ENCODE measurements at regions not wholly inside any gene's neighbourhood (a gene's known extent, or its start where the extent isn't known, plus 50 kb on each side); places are given as distances from the start of the nearest gene placed in this dataset.

GRCh38 chr5:30030101-30030500 is 1163.4 kb upstream of the CDH6 start:
- no peak for DNase-seq

- DNase-seq = no peak
Observed at GRCh38 chr5:30001826-30002225, 1191.7 kb upstream of the CDH6 start.

DNA sequence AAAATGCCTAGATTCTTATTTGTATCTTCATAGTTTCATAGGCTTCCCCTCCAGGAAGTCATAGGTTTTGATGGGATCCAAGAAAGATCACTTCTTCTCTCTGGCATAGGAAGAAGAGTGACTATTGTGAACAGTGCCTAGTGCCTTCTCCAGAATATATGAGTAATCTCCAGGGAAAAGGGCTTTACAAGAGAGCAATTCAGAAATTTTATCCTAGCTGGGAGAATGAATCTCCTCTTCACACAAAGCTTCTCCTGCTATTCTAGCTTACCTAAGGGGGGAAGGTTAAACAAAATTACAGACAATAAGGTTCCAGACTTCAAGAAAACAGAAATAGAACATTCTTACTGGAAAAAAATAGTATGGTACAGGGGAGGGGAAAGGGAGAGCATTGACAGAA is 1193.3 kb upstream of the CDH6 start:
- no peak for DNase-seq

GRCh38 chr5:29995154-29995553 is 1198.3 kb upstream of the CDH6 start:
- no peak for DNase-seq

DNA sequence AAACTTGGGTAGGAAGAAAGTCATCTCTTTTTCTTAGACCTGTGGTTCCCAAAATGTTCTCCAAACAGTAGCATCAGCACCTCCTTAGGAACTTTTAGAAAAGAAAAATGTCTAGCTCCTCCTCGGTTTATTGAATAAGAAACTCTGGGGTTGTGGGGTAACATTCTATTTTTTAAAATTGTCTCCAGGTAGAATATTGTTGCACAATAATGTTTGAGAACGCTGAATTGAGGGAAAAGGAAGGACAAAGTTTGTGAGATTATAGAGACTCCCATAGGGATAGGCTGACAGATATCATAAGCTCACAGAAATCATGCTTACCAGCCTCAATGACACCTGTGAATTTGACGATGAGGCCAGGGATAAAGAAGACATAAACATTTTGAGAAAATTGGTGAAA is 1199.0 kb upstream of the CDH6 start:
- no peak for DNase-seq

GRCh38 chr5:29993286-29993685 is 1200.2 kb upstream of the CDH6 start:
- DNase-seq = no peak

- no peak for DNase-seq
Observed at GRCh38 chr5:29992248-29992647, 1201.2 kb upstream of the CDH6 start.

- no peak for DNase-seq
Observed at GRCh38 chr5:29990681-29991080, 1202.8 kb upstream of the CDH6 start.

GRCh38 chr5:29984156-29984540 is 1209.3 kb upstream of the CDH6 start:
- DNase-seq = no peak

GRCh38 chr5:29983528-29984155 is 1209.8 kb upstream of the CDH6 start:
- no peak for DNase-seq

- no peak for DNase-seq
Observed at GRCh38 chr5:29982457-29982856, 1211.0 kb upstream of the CDH6 start.

DNA sequence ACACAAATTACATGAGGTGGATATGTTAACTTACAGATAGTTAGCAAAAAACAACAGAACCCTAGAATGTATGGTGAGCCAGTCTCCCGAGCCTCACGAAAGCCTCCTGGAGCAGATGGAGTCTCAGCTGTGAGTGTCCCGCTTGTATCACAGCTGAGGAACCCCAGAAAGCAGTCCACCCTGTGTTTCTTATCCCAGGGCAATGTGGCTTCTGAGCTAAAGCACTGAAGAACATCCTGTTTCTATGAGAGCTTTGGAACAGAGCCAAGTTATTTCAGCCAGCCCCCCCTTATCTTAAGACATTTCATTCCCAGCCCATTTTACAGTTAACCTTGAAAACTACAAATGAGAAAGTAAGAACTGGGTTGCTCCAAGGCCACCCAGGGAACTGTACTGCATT is 1220.9 kb upstream of the CDH6 start:
- no peak for DNase-seq

- DNase-seq = no peak
Observed at GRCh38 chr5:29963956-29964355, 1229.5 kb upstream of the CDH6 start.

DNA sequence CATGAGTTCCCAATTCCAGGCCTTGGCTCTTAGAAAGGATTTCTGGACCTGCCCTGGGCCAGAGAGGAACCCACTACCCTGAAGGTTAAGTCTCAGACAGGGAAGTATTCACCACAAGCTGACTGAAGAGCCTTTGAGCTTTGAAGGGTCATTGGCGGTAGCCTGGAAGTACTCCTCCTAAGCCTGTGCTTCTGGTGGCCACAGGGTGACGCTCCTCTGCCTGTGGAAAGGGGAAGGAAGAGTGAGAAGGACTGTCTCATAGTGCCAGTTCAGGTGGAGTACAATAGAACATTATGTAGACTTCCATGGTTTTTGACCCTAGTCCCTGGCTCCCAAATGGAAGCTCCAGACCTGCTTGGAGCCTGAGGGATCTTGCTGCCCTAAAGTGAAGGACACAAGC is 1233.2 kb upstream of the CDH6 start:
- DNase-seq = no peak

DNA sequence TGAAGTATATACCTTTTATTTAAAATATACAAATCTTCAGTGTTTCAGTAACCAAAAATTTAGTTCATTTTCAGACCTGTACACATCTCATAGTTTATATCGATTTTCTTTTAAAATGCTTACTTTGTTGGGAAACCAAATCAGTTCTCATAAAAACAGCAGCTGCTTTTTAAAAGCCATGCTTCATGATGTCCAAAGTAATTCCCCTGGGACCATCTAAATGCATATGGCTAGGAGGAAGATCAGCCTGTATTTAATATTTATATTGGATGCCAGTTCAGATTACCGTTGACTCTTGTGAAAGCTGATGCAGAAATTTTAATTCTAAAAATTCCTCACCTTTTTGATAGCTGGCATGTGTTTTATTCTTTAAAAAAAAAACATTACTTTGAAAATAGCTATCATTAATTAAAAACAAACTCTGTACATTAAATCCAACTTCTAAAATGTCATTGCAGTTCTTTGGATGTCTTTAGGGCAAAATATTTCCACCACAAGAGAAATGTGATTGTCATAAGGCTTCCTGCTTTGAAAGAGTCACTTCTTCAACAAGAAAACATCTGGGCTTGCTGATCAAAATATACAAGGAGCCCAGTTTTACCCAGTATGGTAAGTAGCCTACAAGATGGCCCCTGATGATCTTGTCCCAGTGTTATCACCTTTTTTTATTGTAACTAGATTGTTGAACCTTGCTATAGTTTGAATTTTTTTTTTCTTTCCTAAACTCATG is 1242.9 kb upstream of the CDH6 start:
- DNase-seq = no peak

DNA sequence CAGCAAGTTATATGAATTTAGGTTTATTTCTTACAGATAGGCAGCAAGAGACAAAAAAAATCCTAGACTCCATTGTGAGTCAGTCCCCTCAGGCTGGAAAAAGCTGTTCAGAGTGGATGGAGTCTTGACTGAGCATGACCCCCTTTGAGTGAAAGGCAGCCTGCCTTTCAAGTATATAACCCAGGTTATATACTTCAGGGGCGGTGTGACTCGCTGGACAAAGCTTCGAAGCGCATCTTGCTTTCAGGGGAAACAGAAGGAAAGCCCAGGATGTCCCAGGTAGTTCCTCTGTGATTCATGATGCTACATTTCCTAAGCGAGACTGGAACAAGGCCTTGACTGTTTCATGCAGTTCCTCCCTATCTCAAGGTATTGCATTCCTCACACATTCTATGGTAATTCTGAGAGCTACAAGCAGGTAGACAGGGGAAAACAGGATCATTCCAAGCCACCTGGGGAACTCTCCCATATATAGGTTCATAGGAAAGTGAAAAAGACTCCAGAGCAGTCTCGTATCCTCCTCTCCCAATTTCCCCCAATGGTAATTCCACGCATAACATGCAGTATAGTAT is 1244.1 kb upstream of the CDH6 start:
- DNase-seq = no peak

GRCh38 chr5:29944327-29944726 is 1249.2 kb upstream of the CDH6 start:
- no peak for DNase-seq

DNA sequence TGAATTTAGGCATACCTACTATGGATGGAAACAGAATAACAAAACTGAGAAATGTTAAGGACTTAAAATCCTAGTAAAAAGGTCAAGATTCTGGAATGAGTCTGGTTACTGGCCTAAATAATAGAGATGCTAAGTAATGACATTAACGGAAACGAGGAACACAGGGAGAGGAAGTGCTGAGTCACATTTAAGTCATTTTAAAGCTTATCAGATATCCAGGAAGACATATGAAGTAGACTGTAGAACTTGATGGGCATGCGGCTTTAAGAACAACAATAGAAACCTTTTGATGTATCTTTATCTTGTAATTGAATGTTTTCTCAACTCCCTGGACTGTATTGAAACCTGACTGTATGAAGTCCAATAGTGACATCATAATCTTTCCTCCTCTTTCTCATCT is 1251.4 kb upstream of the CDH6 start:
- no peak for DNase-seq

GRCh38 chr5:29939988-29940387 is 1253.5 kb upstream of the CDH6 start:
- no peak for DNase-seq

GRCh38 chr5:29935371-29935770 is 1258.1 kb upstream of the CDH6 start:
- DNase-seq = no peak

- no peak for DNase-seq
Observed at GRCh38 chr5:29930316-29930715, 1263.2 kb upstream of the CDH6 start.

- DNase-seq = no peak
Observed at GRCh38 chr5:29924107-29924506, 1269.4 kb upstream of the CDH6 start.

DNA sequence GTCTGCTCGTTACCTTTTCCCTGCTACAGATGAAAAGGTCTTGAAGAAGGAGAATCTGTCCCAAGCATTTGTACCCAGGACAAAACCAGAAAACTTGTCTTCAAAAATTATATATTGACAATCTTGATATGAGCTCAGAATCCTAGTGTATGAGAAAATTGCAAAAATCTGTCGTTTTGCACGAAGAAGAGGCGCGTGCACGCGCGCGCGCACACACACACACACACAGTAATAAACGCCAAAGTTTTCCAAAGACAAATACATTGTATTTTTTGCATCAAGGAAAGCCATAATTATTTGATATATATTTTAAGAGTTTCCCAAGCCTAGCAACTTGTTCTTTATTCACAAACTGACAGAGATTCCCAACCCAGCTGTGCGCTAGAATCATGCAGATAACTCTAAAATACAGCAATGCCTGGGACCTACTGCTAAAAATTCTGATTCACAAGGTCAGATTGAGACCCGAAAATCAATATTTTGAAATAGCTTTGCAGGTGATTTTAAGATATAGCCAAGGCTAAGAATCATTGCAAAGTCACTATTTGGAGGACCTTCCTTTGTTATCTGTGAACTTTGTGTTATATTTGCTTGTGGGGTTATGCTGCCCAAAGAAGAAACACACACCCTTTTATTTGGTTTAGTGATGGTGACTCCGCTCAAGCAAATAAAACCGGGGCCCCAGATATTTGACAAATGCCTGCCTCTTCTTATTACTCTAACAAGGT is 1287.7 kb upstream of the CDH6 start:
- no peak for DNase-seq

DNA sequence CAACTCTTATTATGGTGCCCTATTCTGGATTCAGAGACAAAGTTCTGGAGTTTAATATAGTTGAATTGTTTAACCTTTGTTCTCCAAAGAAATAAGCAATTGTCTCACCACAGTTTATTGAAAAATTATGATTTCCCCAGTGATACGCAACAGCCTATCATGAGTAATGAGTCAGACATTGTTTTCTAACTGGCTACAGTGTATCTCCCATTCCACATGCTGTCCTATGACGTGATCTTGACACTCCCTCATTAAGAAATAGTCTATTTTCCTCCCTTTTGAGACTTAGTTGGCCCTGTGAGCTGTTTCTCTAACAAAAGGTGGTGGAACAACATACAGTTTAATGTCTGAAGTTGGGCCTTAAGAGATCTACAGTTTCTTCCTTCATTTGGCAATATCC is 1290.6 kb upstream of the CDH6 start:
- DNase-seq = no peak
